BE2C (cell line): ENCODE measurements at regions not wholly inside any gene's neighbourhood (a gene's known extent, or its start where the extent isn't known, plus 50 kb on each side); places are given as distances from the start of the nearest gene placed in this dataset.
"Not testable (repeated sequence)": the region's sequence is repeated elsewhere in the genome, so short reads cannot be mapped to it uniquely, and the experiment has no call there.

Experiments used
- DNase-seq: peaks from one replicate; pipeline ENCODE4 v3.0.0-alpha.2; 2020
- H3K27me3 ChIP-seq: fragments of 250-450 bp; sonication (Bioruptor Pico); 2 replicates; pipeline ENCODE4 v1.5.1; 2020; ENCODE audit warnings: mild to moderate bottlenecking
- H3K36me3 ChIP-seq: fragments of 250-450 bp; sonication (Bioruptor Pico); 2 replicates; pipeline ENCODE4 v1.5.1; 2020; ENCODE audit warnings: mild to moderate bottlenecking
- H3K4me1 ChIP-seq: fragments of 250-450 bp; sonication (Bioruptor Pico); 2 replicates; pipeline ENCODE4 v1.5.1; 2020
- H3K4me3 ChIP-seq: 2 replicates; pipeline ENCODE4 v1.5.1; 2011; ENCODE audit warnings: low read depth, low read length
- H3K9me3 ChIP-seq: fragments of 250-450 bp; sonication (Bioruptor Pico); 2 replicates; pipeline ENCODE4 v1.5.1; 2020
- CTCF ChIP-seq: IDR thresholded peaks from 2 replicates; pipeline ENCODE4 v1.5.1; 2012; ENCODE audit warnings: mild to moderate bottlenecking, low read depth, low read length

- Histone ChIP-seq H3K9me3 (no peaks in the 10 kb centered on the region), H3K4me1 (no peaks in the 10 kb centered on the region), H3K36me3 (no peaks in the 10 kb centered on the region), H3K4me3 (no peak overlapping the region), H3K27me3 (no peaks in the 10 kb centered on the region)
- DNase-seq = no peak
- no peak for TF ChIP-seq CTCF
Observed at GRCh38 chr3:1456781-1457311, 364.0 kb downstream of the CNTN6 start.

- no peak for TF ChIP-seq CTCF
- Histone ChIP-seq H3K4me3 (no peak overlapping the region), H3K36me3 (no peaks in the 10 kb centered on the region), H3K9me3 (no peaks in the 10 kb centered on the region), H3K4me1 (no peaks in the 10 kb centered on the region), H3K27me3 (no peaks in the 10 kb centered on the region)
- no peak for DNase-seq
Observed at GRCh38 chr3:1462371-1462770, 369.5 kb downstream of the CNTN6 start.

GRCh38 chr3:1462856-1463450 is 370.1 kb downstream of the CNTN6 start:
- no peaks in the 10 kb centered on the region for H3K36me3 ChIP-seq
- no peak for TF ChIP-seq CTCF
- H3K4me3 ChIP-seq = no peak overlapping the region
- no peaks in the 10 kb centered on the region for H3K27me3 ChIP-seq
- DNase-seq = no peak
- H3K4me1 ChIP-seq = no peaks in the 10 kb centered on the region
- H3K9me3 ChIP-seq = no peaks in the 10 kb centered on the region

- H3K27me3 ChIP-seq, H3K4me1 ChIP-seq, DNase-seq, H3K9me3 ChIP-seq, H3K4me3 ChIP-seq, H3K36me3 ChIP-seq: not testable (repeated sequence)
Observed at GRCh38 chr3:1465091-1465490, 372.3 kb downstream of the CNTN6 start.

- Histone ChIP-seq H3K9me3 (no peaks in the 10 kb centered on the region), H3K27me3 (no peaks in the 10 kb centered on the region), H3K4me1 (no peaks in the 10 kb centered on the region), H3K4me3 (no peak overlapping the region), H3K36me3 (no peaks in the 10 kb centered on the region)
- TF ChIP-seq CTCF = no peak
- no peak for DNase-seq
Observed at GRCh38 chr3:1468145-1468544, 375.3 kb downstream of the CNTN6 start.

GRCh38 chr3:1469248-1469647 is 376.4 kb downstream of the CNTN6 start:
- no peak overlapping the region for H3K4me3 ChIP-seq
- TF ChIP-seq CTCF = no peak
- H3K4me1 ChIP-seq = no peaks in the 10 kb centered on the region
- no peak for DNase-seq
- no peaks in the 10 kb centered on the region for H3K9me3 ChIP-seq
- H3K27me3 ChIP-seq = no peaks in the 10 kb centered on the region
- no peaks in the 10 kb centered on the region for H3K36me3 ChIP-seq
